Erythroblast (primary cell): ENCODE measurements at regions not wholly inside any gene's neighbourhood (a gene's known extent, or its start where the extent isn't known, plus 50 kb on each side); places are given as distances from the start of the nearest gene placed in this dataset.

ENCODE experiments used
- DNase-seq, 2 experiments: peaks; one replicate each; lab custom pipeline; 2025; lab: John Stamatoyannopoulos, UW
- GATA1 ChIP-seq: IDR thresholded peaks from 2 replicates; pipeline ENCODE4 v1.6.1; 2011; ENCODE audit warnings: low read depth, mild to moderate bottlenecking, control low read depth, low read length, moderate library complexity
- POLR2A ChIP-seq: IDR thresholded peaks from 2 replicates; pipeline ENCODE4 v1.6.1; 2011; ENCODE audit warnings: mild to moderate bottlenecking, low read length

- no peak for DNase-seq
- TF ChIP-seq GATA1 (no peak), POLR2A (no peak)
Observed at GRCh38 chr13:59607172-59607571, 556.6 kb downstream of the DIAPH3 start.

GRCh38 chr13:59607780-59608233 lies 555.9 kb downstream of the DIAPH3 start:
- TF ChIP-seq GATA1 (no peak), POLR2A (no peak)
- no peak for DNase-seq

GRCh38 chr13:59609421-59609820 lies 554.3 kb downstream of the DIAPH3 start:
- peak in 1 of 2 experiments; percentile 29 for DNase-seq
- TF ChIP-seq GATA1 (no peak), POLR2A (no peak)
